Activated T-cell treated with anti-CD3 and anti-CD28 coated beads, Interleukin-2, amount 50 U/mL, for 72 hours (primary cell): ENCODE measurements at regions not wholly inside any gene's neighbourhood (a gene's known extent, or its start where the extent isn't known, plus 50 kb on each side); places are given as distances from the start of the nearest gene placed in this dataset.

Source experiments
- ATAC-seq, 2 donors: fragments of 150-1000 bp; cut with Tn5 transposase; replicated peaks in 1 of 2; 2 replicates each; pipeline ENCODE4 v1.10.0; 2021; ENCODE audit warnings: moderate library complexity in 2 of 2, mild to moderate bottlenecking in 1 of 2
- DNase-seq, 2 donors: peaks; one replicate each; pipeline ENCODE4 v3.0.0; 2021 to 2022; ENCODE audit warnings: mixed read lengths in 1 of 2
- H3K27ac Mint-ChIP-seq: one replicate; pipeline ENCODE4 v1.8.0; 2022; ENCODE audit warnings: mild to moderate bottlenecking, moderate library complexity, mixed read lengths
- H3K27me3 Mint-ChIP-seq: one replicate; pipeline ENCODE4 v1.8.0; 2022; ENCODE audit warnings: low read depth, mixed read lengths
- H3K36me3 Mint-ChIP-seq, 2 donors: one replicate each; pipeline ENCODE4 v1.8.0; 2022; ENCODE audit warnings: mixed read lengths in 2 of 2, mild to moderate bottlenecking in 1 of 2; ENCODE audit not compliant: insufficient read depth in 2 of 2
- H3K4me1 Mint-ChIP-seq: one replicate; pipeline ENCODE4 v1.8.0; 2022; ENCODE audit warnings: low read depth, mixed read lengths
- H3K4me3 Mint-ChIP-seq, 2 donors: one replicate each; pipeline ENCODE4 v1.8.0; 2022; ENCODE audit warnings: mild to moderate bottlenecking in 2 of 2, mixed read lengths in 2 of 2, moderate library complexity in 2 of 2
- H3K9me3 Mint-ChIP-seq, 2 donors: one replicate each; pipeline ENCODE4 v1.8.0; 2022; ENCODE audit warnings: mixed read lengths in 2 of 2

GRCh38 chr11:70843906-70844305, 408.5 kb downstream of the SHANK2 start:
- H3K9me3 Mint-ChIP-seq = no peaks in the 10 kb centered on the region
- no peaks in the 10 kb centered on the region for H3K4me1 Mint-ChIP-seq
- H3K36me3 Mint-ChIP-seq = no peaks in the 10 kb centered on the region
- H3K27ac Mint-ChIP-seq = no peak overlapping the region
- H3K4me3 Mint-ChIP-seq = no peak overlapping the region
- no peaks in the 10 kb centered on the region for H3K27me3 Mint-ChIP-seq
- DNase-seq = no peak
- no peak for ATAC-seq

- Mint-ChIP-seq H3K9me3 (no peaks in the 10 kb centered on the region), H3K27ac (no peak overlapping the region), H3K27me3 (no peaks in the 10 kb centered on the region), H3K4me3 (no peak overlapping the region), H3K4me1 (no peaks in the 10 kb centered on the region), H3K36me3 (no peaks in the 10 kb centered on the region)
- DNase-seq (no peak), ATAC-seq (no peak)
Observed at GRCh38 chr11:70844387-70844786, 408.0 kb downstream of the SHANK2 start.

- Mint-ChIP-seq H3K4me3 (no peak overlapping the region), H3K27me3 (no peaks in the 10 kb centered on the region), H3K36me3 (no peaks in the 10 kb centered on the region), H3K9me3 (no peaks in the 10 kb centered on the region), H3K27ac (no peak overlapping the region), H3K4me1 (no peaks in the 10 kb centered on the region)
- DNase-seq (no peak), ATAC-seq (no peak)
Observed at GRCh38 chr11:70845591-70846041, 406.8 kb downstream of the SHANK2 start.

GRCh38 chr11:70846781-70847655, 405.4 kb downstream of the SHANK2 start:
- no peak for ATAC-seq

GRCh38 chr11:70848243-70848750, 404.1 kb downstream of the SHANK2 start:
- Mint-ChIP-seq H3K27ac (no peak overlapping the region), H3K4me1 (no peaks in the 10 kb centered on the region), H3K36me3 (no peaks in the 10 kb centered on the region), H3K9me3 (no peaks in the 10 kb centered on the region), H3K27me3 (no peaks in the 10 kb centered on the region), H3K4me3 (no peak overlapping the region)
- no peak for DNase-seq
- no peak for ATAC-seq

More at GRCh38 chr11:70846781-70847655, 405.4 kb downstream of the SHANK2 start:
- no peaks in the 10 kb centered on the region for H3K9me3 Mint-ChIP-seq
- H3K27me3 Mint-ChIP-seq = no peaks in the 10 kb centered on the region
- no peaks in the 10 kb centered on the region for H3K4me1 Mint-ChIP-seq
- no peak overlapping the region for H3K27ac Mint-ChIP-seq
- no peak overlapping the region for H3K4me3 Mint-ChIP-seq
- no peaks in the 10 kb centered on the region for H3K36me3 Mint-ChIP-seq
- DNase-seq = no peak

GRCh38 chr11:70849031-70849430, 403.3 kb downstream of the SHANK2 start:
- Mint-ChIP-seq H3K4me1 (no peaks in the 10 kb centered on the region), H3K27ac (no peak overlapping the region), H3K4me3 (no peak overlapping the region), H3K36me3 (no peaks in the 10 kb centered on the region), H3K9me3 (no peaks in the 10 kb centered on the region), H3K27me3 (no peaks in the 10 kb centered on the region)
- no peak for DNase-seq
- no peak for ATAC-seq

GRCh38 chr11:70851308-70851707, 401.1 kb downstream of the SHANK2 start:
- H3K27ac Mint-ChIP-seq = no peak overlapping the region
- no peaks in the 10 kb centered on the region for H3K27me3 Mint-ChIP-seq
- H3K9me3 Mint-ChIP-seq = peaks cover 2 to 6% of the 10 kb centered on the region in 2 donors
- ATAC-seq = no peak
- H3K4me1 Mint-ChIP-seq = no peaks in the 10 kb centered on the region
- H3K4me3 Mint-ChIP-seq = no peak overlapping the region
- no peaks in the 10 kb centered on the region for H3K36me3 Mint-ChIP-seq
- DNase-seq = no peak

- no peak overlapping the region for H3K27ac Mint-ChIP-seq
- no peak overlapping the region for H3K4me3 Mint-ChIP-seq
- no peaks in the 10 kb centered on the region for H3K36me3 Mint-ChIP-seq
- DNase-seq (no peak), ATAC-seq (no peak)
- no peaks in the 10 kb centered on the region for H3K4me1 Mint-ChIP-seq
- peaks cover 2 to 6% of the 10 kb centered on the region in 2 donors for H3K9me3 Mint-ChIP-seq
- no peaks in the 10 kb centered on the region for H3K27me3 Mint-ChIP-seq
Observed at GRCh38 chr11:70851907-70852306, 400.5 kb downstream of the SHANK2 start.

GRCh38 chr11:70853068-70853769, 399.2 kb downstream of the SHANK2 start:
- Mint-ChIP-seq H3K27me3 (no peaks in the 10 kb centered on the region), H3K27ac (no peak overlapping the region), H3K4me1 (no peaks in the 10 kb centered on the region), H3K9me3 (peaks cover 2 to 6% of the 10 kb centered on the region in 2 donors), H3K4me3 (no peak overlapping the region), H3K36me3 (no peaks in the 10 kb centered on the region)
- ATAC-seq = no peak
- DNase-seq = no peak

- Mint-ChIP-seq H3K4me3 (no peak overlapping the region), H3K36me3 (no peaks in the 10 kb centered on the region), H3K27me3 (peaks cover 2% of the 10 kb centered on the region), H3K4me1 (no peaks in the 10 kb centered on the region), H3K9me3 (peaks cover 2 to 6% of the 10 kb centered on the region in 2 donors), H3K27ac (no peak overlapping the region)
- ATAC-seq (no peak), DNase-seq (no peak)
Observed at GRCh38 chr11:70853770-70854108, 398.6 kb downstream of the SHANK2 start.

- Mint-ChIP-seq H3K36me3 (no peaks in the 10 kb centered on the region), H3K27ac (no peak overlapping the region), H3K27me3 (peaks cover 7% of the 10 kb centered on the region), H3K9me3 (peaks cover 3 to 6% of the 10 kb centered on the region in 2 donors), H3K4me3 (no peak overlapping the region), H3K4me1 (no peaks in the 10 kb centered on the region)
- DNase-seq = no peak
- no peak for ATAC-seq
Observed at GRCh38 chr11:70854201-70854600, 398.2 kb downstream of the SHANK2 start.

- ATAC-seq = no peak
- no peak overlapping the region for H3K27ac Mint-ChIP-seq
Observed at GRCh38 chr11:70854901-70855556, 397.3 kb downstream of the SHANK2 start.

GRCh38 chr11:70857894-70858293, 394.5 kb downstream of the SHANK2 start:
- peaks cover 3 to 6% of the 10 kb centered on the region in 2 donors for H3K9me3 Mint-ChIP-seq
- no peak overlapping the region for H3K27ac Mint-ChIP-seq
- no peak for ATAC-seq
- no peaks in the 10 kb centered on the region for H3K36me3 Mint-ChIP-seq
- H3K4me3 Mint-ChIP-seq = no peak overlapping the region
- no peak for DNase-seq
- H3K27me3 Mint-ChIP-seq = peaks cover 18% of the 10 kb centered on the region
- no peaks in the 10 kb centered on the region for H3K4me1 Mint-ChIP-seq

More at GRCh38 chr11:70854901-70855556, 397.3 kb downstream of the SHANK2 start:
- no peak for DNase-seq
- H3K36me3 Mint-ChIP-seq = no peaks in the 10 kb centered on the region
- peaks cover 10% of the 10 kb centered on the region for H3K27me3 Mint-ChIP-seq
- H3K9me3 Mint-ChIP-seq = peaks cover 3 to 6% of the 10 kb centered on the region in 2 donors
- H3K4me3 Mint-ChIP-seq = no peak overlapping the region
- no peaks in the 10 kb centered on the region for H3K4me1 Mint-ChIP-seq
